Fibroblast of mammary gland (primary cell): ENCODE measurements at regions not wholly inside any gene's neighbourhood (a gene's known extent, or its start where the extent isn't known, plus 50 kb on each side); places are given as distances from the start of the nearest gene placed in this dataset.
A peak's percentile ranks its signal among the peaks of the same experiment; 100 is the strongest.
"Not testable (repeated sequence)": the region's sequence is repeated elsewhere in the genome, so short reads cannot be mapped to it uniquely, and the experiment has no call there.

ENCODE experiments used
- DNase-seq: peaks from one replicate; pipeline ENCODE4 v3.0.0-alpha.2; 2010; ENCODE audit warnings: low read depth
- H3K4me3 ChIP-seq: 2 replicates; pipeline ENCODE4 v1.5.1; 2011; ENCODE audit warnings: low read depth, mild to moderate bottlenecking, low read length, moderate library complexity; ENCODE audit not compliant: control insufficient read depth
- CTCF ChIP-seq: conservative IDR thresholded peaks from 2 replicates; pipeline ENCODE4 v1.5.1; 2011; ENCODE audit warnings: low read depth, low read length, inconsistent platforms; ENCODE audit not compliant: control insufficient read depth, insufficient read depth

- H3K4me3 ChIP-seq = no peak overlapping the region
- no peak for TF ChIP-seq CTCF
- no peak for DNase-seq
Measured at GRCh38 chr20:43334080-43334479, 123.6 kb upstream of the SRSF6 start.

GRCh38 chr20:43331906-43332305 lies 125.8 kb upstream of the SRSF6 start:
- DNase-seq = no peak
- TF ChIP-seq CTCF = no peak
- H3K4me3 ChIP-seq = no peak overlapping the region

DNA sequence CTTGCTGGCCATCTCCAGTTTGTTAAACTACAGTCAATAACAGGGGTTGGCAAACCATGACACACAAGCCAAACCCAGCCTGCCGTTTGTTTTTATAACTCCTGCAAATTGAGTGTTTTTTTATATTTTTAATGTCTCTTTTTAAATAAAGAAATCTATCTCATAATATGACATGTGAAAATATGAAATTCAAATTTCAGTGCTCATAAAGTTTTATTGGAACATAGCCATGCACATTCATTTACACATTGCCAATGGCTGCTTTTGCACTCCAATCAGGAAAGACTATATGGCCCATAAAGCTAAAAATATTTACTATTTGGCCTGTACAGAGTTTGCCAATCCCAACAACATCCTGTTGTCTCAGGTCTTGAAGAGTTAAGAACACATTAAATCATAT lies 129.0 kb upstream of the SRSF6 start:
- no peak overlapping the region for H3K4me3 ChIP-seq
- no peak for DNase-seq
- TF ChIP-seq CTCF = no peak

DNA sequence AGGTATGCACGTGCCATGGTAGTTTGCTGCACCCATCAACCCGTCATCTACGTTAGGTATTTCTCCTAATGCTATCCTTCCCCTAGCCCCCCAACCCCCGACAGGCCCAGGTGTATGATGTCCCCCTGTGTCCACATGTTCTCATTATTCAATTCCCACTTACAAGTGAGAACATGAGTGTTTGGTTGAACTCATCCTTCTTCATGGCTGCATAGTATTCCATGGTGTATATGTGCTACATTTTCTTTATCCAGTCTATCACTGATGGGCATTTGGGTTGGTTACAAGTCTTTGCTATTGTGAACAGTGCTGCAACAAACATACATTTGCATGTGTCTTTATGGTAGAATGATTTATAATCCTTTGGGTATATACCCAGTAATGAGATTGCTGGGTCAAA lies 130.5 kb upstream of the SRSF6 start:
- DNase-seq = not testable (repeated sequence)

GRCh38 chr20:43325926-43326325 lies 131.8 kb upstream of the SRSF6 start:
- no peak overlapping the region for H3K4me3 ChIP-seq
- no peak for TF ChIP-seq CTCF
- no peak for DNase-seq

More for the DNA sequence above, 130.5 kb upstream of the SRSF6 start:
- not testable (repeated sequence) for H3K4me3 ChIP-seq

DNA sequence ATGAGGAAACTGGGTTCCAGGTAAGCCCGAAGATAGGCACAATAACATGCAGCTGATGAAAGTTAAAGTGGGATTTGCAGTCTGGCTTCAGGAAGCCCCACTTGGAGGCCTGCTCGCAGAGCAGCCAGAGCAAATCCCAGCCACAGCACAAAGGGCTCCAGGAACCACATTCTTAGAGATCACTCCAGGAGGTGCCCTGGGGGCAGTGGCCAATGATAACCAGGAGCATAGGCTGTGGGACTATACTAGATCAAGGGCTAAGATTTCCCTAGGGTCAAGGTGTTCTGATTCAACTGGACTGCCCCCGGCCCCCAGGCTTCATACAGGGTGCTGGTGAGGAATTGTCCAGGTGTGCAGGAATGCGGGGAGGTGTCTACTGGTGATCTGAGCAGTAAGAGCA lies 133.9 kb upstream of the PTPRT start:
- no peak for TF ChIP-seq CTCF
- no peak for DNase-seq
- no peak overlapping the region for H3K4me3 ChIP-seq

DNA sequence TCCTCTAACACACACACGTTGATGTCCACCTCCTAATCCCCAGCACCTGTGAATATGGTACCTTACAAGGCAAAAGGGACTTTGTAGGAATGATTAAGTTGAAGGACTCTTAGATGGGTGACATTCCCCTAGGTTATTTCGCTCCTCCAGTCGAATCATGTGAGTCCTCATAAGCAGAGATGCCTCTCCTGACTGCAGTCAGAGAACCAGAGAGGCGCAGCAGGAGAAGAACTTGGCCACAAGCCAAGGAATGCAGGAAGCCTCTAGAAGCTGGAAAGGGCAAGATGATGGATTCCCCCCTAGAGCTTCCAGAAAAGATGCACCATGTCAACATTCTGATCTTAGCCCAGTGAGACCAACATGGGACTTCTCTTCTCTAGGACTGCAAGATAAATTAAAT lies 133.1 kb upstream of the PTPRT start:
- DNase-seq = peak; percentile 47
- TF ChIP-seq CTCF = no peak
- no peak overlapping the region for H3K4me3 ChIP-seq
